A673 (cell line): ENCODE measurements at regions not wholly inside any gene's neighbourhood (a gene's known extent, or its start where the extent isn't known, plus 50 kb on each side); places are given as distances from the start of the nearest gene placed in this dataset.

ENCODE experiments used
- BruUV-seq: library from RNA; stranded (reverse); fragments of 400-500 nt; replicated peaks from 2 replicates; lab custom pipeline; 2021; lab: Mats Ljungman, UMichigan
- CTCF ChIA-PET: fragments of 300-600 bp; sonication (Branson Sonifier 250); formaldehyde crosslinking; loops from one replicate; lab custom pipeline; 2022; ENCODE audit warnings: antibody characterized with exemption; lab: Charles Lee
- POLR2A ChIA-PET: fragments of 300-600 bp; sonication (Branson Sonifier 250); formaldehyde crosslinking; loops from one replicate; lab custom pipeline; 2022; ENCODE audit warnings: antibody characterized with exemption; ENCODE audit not compliant: low non-redundant PET; lab: Charles Lee
- DNase-seq: peaks from one replicate; pipeline ENCODE4 v3.0.0-alpha.2; 2015; ENCODE audit warnings: low spot score
- H3K27ac ChIP-seq: fragments of 200-600 bp; sonication (generic); 2 replicates; pipeline ENCODE4 v1.5.1; 2016; ENCODE audit warnings: mixed run types, low read depth, mild to moderate bottlenecking, mixed read lengths, antibody characterized with exemption, low read length; ENCODE audit not compliant: poor library complexity, severe bottlenecking
- H3K27me3 ChIP-seq: fragments of 200-600 bp; sonication (generic); replicated peaks from 2 replicates; pipeline ENCODE4 v1.6.1; 2017; ENCODE audit warnings: mixed run types, low read depth, mild to moderate bottlenecking, mixed read lengths, antibody characterized with exemption, low read length; ENCODE audit not compliant: insufficient read depth, poor library complexity
- H3K36me3 ChIP-seq: fragments of 200-600 bp; sonication (generic); 2 replicates; pipeline ENCODE4 v1.6.1; 2016; ENCODE audit warnings: mixed run types, mild to moderate bottlenecking, mixed read lengths, antibody characterized with exemption, low read length; ENCODE audit not compliant: insufficient read depth, poor library complexity, severe bottlenecking
- H3K4me1 ChIP-seq: fragments of 200-600 bp; sonication (generic); 2 replicates; pipeline ENCODE4 v1.6.1; 2017; ENCODE audit warnings: mixed run types, mild to moderate bottlenecking, mixed read lengths, antibody characterized with exemption, low read length; ENCODE audit not compliant: insufficient read depth, poor library complexity, severe bottlenecking
- H3K4me3 ChIP-seq: fragments of 200-600 bp; sonication (generic); 2 replicates; pipeline ENCODE4 v1.5.1; 2016; ENCODE audit warnings: low read depth, mixed run types, mild to moderate bottlenecking, mixed read lengths, low read length; ENCODE audit not compliant: poor library complexity, severe bottlenecking
- H3K9me3 ChIP-seq: fragments of 200-600 bp; sonication (generic); 2 replicates; pipeline ENCODE4 v1.6.1; 2016; ENCODE audit warnings: mixed run types, low read depth, mild to moderate bottlenecking, mixed read lengths, antibody characterized with exemption, low read length; ENCODE audit not compliant: poor library complexity, severe bottlenecking
- EZH2 ChIP-seq: fragments of 200-600 bp; sonication (generic); IDR thresholded peaks from 2 replicates; pipeline ENCODE4 v1.6.1; 2017; ENCODE audit warnings: borderline replicate concordance, low read depth, mild to moderate bottlenecking, mixed read lengths, antibody characterized with exemption, low read length; ENCODE audit not compliant: poor library complexity, severe bottlenecking
- intact Hi-C: fragments of 100-400 bp; cut with micrococcal nuclease; formaldehyde crosslinking; loops from one replicate; pipeline ENCODE4 v1.10.0; 2022; ENCODE audit not compliant: unreplicated experiment
- TF ChIP-seq, protein P1 (sequence below): fragments of 300-800, 200-600 bp; sonication (generic); conservative IDR thresholded peaks from 2 replicates; pipeline ENCODE4 v1.5.1; 2017; ENCODE audit warnings: low read depth, mild to moderate bottlenecking, antibody characterized with exemption, low read length, moderate library complexity, mixed read lengths

DNA sequence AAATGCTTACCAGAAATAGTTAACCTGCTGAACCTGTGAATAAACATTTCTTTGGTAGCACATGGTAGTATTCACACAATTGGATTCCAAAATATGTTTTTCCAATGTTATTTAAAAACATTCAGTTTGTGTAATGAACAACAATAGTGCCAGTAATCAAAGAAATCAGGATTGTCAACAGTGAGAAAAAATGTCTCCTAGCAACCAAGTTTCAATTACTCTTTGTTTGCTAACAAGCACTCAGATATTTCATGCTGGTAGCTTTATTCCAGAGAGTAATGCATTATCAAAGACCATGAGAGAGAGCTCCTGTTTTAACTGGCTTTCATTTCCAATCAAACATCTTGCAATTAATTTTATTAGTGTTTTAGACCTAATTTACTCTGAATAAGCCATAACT lies 768.1 kb upstream of the GRAMD2B start:
- DNase-seq = no peak
- no peaks in the 10 kb centered on the region for H3K36me3 ChIP-seq
- intact Hi-C loops = no loop called here
- POLR2A ChIA-PET = no interaction called here
- CTCF ChIA-PET = no interaction called here
- H3K4me3 ChIP-seq = no peak overlapping the region
- no peak for TF ChIP-seq EZH2
- TF ChIP-seq, protein P1, sequence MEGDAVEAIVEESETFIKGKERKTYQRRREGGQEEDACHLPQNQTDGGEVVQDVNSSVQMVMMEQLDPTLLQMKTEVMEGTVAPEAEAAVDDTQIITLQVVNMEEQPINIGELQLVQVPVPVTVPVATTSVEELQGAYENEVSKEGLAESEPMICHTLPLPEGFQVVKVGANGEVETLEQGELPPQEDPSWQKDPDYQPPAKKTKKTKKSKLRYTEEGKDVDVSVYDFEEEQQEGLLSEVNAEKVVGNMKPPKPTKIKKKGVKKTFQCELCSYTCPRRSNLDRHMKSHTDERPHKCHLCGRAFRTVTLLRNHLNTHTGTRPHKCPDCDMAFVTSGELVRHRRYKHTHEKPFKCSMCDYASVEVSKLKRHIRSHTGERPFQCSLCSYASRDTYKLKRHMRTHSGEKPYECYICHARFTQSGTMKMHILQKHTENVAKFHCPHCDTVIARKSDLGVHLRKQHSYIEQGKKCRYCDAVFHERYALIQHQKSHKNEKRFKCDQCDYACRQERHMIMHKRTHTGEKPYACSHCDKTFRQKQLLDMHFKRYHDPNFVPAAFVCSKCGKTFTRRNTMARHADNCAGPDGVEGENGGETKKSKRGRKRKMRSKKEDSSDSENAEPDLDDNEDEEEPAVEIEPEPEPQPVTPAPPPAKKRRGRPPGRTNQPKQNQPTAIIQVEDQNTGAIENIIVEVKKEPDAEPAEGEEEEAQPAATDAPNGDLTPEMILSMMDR = no peak
- no peak overlapping the region for H3K27ac ChIP-seq
- H3K9me3 ChIP-seq = no peaks in the 10 kb centered on the region
- peaks cover 14% of the 10 kb centered on the region for H3K27me3 ChIP-seq
- no TSS peak for BruUV-seq
- H3K4me1 ChIP-seq = no peaks in the 10 kb centered on the region

DNA sequence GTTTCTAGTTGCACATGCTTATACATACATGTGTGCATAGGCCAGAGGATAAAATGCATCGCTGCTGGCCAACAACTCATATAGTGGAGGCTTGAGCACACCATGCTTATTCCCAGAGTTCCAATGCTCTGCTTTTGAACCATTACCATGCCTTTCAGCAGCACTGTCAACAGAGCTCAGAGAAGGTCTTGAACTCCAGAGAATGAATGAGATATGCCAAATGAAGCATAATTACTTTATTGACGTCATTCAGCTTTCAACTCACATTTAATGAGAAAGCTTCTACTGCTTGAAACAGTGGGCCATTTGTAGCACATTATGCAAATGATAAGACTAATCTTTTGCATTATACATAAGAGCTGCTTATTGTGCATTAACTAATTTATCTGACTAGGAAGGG lies 765.3 kb upstream of the GRAMD2B start:
- peak; percentile 6 for DNase-seq
- Histone ChIP-seq H3K4me3 (no peak overlapping the region), H3K4me1 (no peaks in the 10 kb centered on the region), H3K9me3 (no peaks in the 10 kb centered on the region), H3K27ac (no peak overlapping the region), H3K27me3 (peaks cover 3% of the 10 kb centered on the region), H3K36me3 (no peaks in the 10 kb centered on the region)
- intact Hi-C loops = no loop called here
- no peak for TF ChIP-seq EZH2
- TF ChIP-seq, protein P1 = no peak
- ChIA-PET POLR2A (no interaction called here), CTCF (no interaction called here)
- BruUV-seq = no TSS peak

DNA sequence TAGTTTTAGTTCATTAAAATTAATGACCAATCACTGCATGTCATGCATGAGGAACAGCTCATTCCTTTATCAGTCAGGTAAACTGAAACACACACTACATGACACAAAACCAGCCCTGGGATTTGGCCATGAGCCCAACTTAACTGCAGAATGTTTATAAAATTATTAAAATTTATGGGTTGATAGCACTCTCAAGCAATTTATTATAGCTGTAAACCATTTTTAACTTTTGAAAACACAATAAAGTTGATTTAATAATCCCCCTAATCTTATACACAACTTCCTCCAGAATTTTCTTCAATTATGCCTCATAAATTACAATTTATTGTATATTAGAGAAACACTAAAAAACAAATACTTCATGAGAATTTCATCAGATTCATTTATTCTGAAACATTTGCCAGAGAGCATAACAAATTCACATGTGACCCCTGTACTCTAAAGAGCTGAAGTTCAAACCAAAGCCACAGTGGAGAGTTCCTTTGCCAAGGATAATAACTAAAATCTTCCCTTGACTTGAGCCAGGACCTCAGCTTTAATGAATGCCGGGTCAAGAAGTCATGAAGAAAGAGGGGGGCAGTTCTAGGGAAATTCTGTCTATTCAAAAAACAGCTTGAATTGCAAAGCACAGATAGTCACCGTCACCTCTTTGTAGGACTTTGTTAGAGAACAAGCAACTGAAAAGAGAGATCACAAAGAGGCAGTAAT lies 763.7 kb upstream of the GRAMD2B start:
- CTCF ChIA-PET = no interaction called here
- no peaks in the 10 kb centered on the region for H3K4me1 ChIP-seq
- no peaks in the 10 kb centered on the region for H3K27me3 ChIP-seq
- no peak overlapping the region for H3K4me3 ChIP-seq
- no peaks in the 10 kb centered on the region for H3K9me3 ChIP-seq
- intact Hi-C loops = no loop called here
- no TSS peak for BruUV-seq
- no peak overlapping the region for H3K27ac ChIP-seq
- peak; percentile 3 for DNase-seq
- no peak for TF ChIP-seq EZH2
- POLR2A ChIA-PET = no interaction called here
- H3K36me3 ChIP-seq = no peaks in the 10 kb centered on the region
